CD4-positive, alpha-beta T cell treated with Interleukin-4 for 4 hours (primary cell): ENCODE measurements at regions not wholly inside any gene's neighbourhood (a gene's known extent, or its start where the extent isn't known, plus 50 kb on each side); places are given as distances from the start of the nearest gene placed in this dataset.

Experiments used
- DNase-seq: peaks from one replicate; pipeline ENCODE4 v3.0.0-alpha.2; 2020

GRCh38 chr21:15152591-15152990, 87.8 kb upstream of the NRIP1 start:
- DNase-seq = no peak

- no peak for DNase-seq
Measured at GRCh38 chr21:15159382-15160020, 94.7 kb upstream of the NRIP1 start.

- DNase-seq = no peak
Measured at GRCh38 chr21:15160136-15160535, 95.3 kb upstream of the NRIP1 start.

- no peak for DNase-seq
Measured at GRCh38 chr21:15162921-15163320, 98.1 kb upstream of the NRIP1 start.

GRCh38 chr21:15164273-15164672, 99.5 kb upstream of the NRIP1 start:
- DNase-seq = no peak

GRCh38 chr21:15164678-15165303, 100.0 kb upstream of the NRIP1 start:
- DNase-seq = no peak

GRCh38 chr21:15170614-15171013, 105.8 kb upstream of the NRIP1 start:
- no peak for DNase-seq

- no peak for DNase-seq
Measured at GRCh38 chr21:15171546-15171945, 106.7 kb upstream of the NRIP1 start.

GRCh38 chr21:15172963-15173362, 108.2 kb upstream of the NRIP1 start:
- DNase-seq = no peak

GRCh38 chr21:15174923-15175322, 110.1 kb upstream of the NRIP1 start:
- DNase-seq = no peak

- DNase-seq = no peak
Measured at GRCh38 chr21:15182731-15183130, 117.9 kb upstream of the NRIP1 start.

GRCh38 chr21:15183813-15184257, 119.0 kb upstream of the NRIP1 start:
- no peak for DNase-seq

GRCh38 chr21:15190412-15190811, 125.6 kb upstream of the NRIP1 start:
- DNase-seq = no peak

- no peak for DNase-seq
Measured at GRCh38 chr21:15190837-15191236, 126.0 kb upstream of the NRIP1 start.

GRCh38 chr21:15191342-15191741, 126.5 kb upstream of the NRIP1 start:
- DNase-seq = no peak

GRCh38 chr21:15192243-15192642, 127.4 kb upstream of the NRIP1 start:
- no peak for DNase-seq

GRCh38 chr21:15193937-15194336, 129.1 kb upstream of the NRIP1 start:
- DNase-seq = no peak

- DNase-seq = no peak
Measured at GRCh38 chr21:15195104-15195503, 130.3 kb upstream of the NRIP1 start.

GRCh38 chr21:15195768-15196167, 131.0 kb upstream of the NRIP1 start:
- no peak for DNase-seq

GRCh38 chr21:15197696-15198095, 132.9 kb upstream of the NRIP1 start:
- DNase-seq = no peak

- no peak for DNase-seq
Measured at GRCh38 chr21:15199414-15200383, 134.9 kb upstream of the NRIP1 start.

GRCh38 chr21:15203740-15204139, 138.9 kb upstream of the NRIP1 start:
- DNase-seq = no peak

GRCh38 chr21:15204140-15204969, 139.6 kb upstream of the NRIP1 start:
- DNase-seq = no peak
